ENCODE measurements at regions not wholly inside any gene's neighbourhood (a gene's known extent, or its start where the extent isn't known, plus 50 kb on each side); places are given as distances from the start of the nearest gene placed in this dataset.

GRCh38 chr4:187480146-187481145 is 515.1 kb upstream of the ZFP42 start:
- TF ChIP-seq, protein P1, sequence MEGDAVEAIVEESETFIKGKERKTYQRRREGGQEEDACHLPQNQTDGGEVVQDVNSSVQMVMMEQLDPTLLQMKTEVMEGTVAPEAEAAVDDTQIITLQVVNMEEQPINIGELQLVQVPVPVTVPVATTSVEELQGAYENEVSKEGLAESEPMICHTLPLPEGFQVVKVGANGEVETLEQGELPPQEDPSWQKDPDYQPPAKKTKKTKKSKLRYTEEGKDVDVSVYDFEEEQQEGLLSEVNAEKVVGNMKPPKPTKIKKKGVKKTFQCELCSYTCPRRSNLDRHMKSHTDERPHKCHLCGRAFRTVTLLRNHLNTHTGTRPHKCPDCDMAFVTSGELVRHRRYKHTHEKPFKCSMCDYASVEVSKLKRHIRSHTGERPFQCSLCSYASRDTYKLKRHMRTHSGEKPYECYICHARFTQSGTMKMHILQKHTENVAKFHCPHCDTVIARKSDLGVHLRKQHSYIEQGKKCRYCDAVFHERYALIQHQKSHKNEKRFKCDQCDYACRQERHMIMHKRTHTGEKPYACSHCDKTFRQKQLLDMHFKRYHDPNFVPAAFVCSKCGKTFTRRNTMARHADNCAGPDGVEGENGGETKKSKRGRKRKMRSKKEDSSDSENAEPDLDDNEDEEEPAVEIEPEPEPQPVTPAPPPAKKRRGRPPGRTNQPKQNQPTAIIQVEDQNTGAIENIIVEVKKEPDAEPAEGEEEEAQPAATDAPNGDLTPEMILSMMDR (IDR thresholded peaks at IDR 0.05), result no peak
- TF ChIP-seq EZH2 (IDR thresholded peaks at IDR 0.05; ENCODE audit: borderline replicate concordance, insufficient read depth, low read depth, low read length, poor library complexity, severe bottlenecking), result no peak

All from B cell (primary cell).